ENCODE measurements at regions not wholly inside any gene's neighbourhood (a gene's known extent, or its start where the extent isn't known, plus 50 kb on each side); places are given as distances from the start of the nearest gene placed in this dataset.

GRCh38 chr5:166570865-166571264 is 1720.6 kb upstream of the WWC1 start:
- TF ChIP-seq ZBTB33 (IDR thresholded peaks at IDR 0.05) (no peak), FOXA1 (IDR thresholded peaks at IDR 0.05) (no peak), FOXA2 (IDR thresholded peaks at IDR 0.05) (no peak), REST (IDR thresholded peaks at IDR 0.05) (no peak), GABPA (IDR thresholded peaks at IDR 0.05 in 1 of 2, conservative IDR thresholded peaks at IDR 0.05 in 1 of 2) (no peak), HNF4A (conservative IDR thresholded peaks at IDR 0.05) (no peak), JUND (IDR thresholded peaks at IDR 0.05) (no peak), RAD21 (IDR thresholded peaks at IDR 0.05) (no peak), YY1 (IDR thresholded peaks at IDR 0.05) (no peak), CTCF (IDR thresholded peaks at IDR 0.05; ENCODE audit: low read depth, low read length, missing input control) (no peak), ATF3 (IDR thresholded peaks at IDR 0.05) (no peak), EGR1 (IDR thresholded peaks at IDR 0.05; ENCODE audit: low read depth in 2 of 2) (no peak), MAX (IDR thresholded peaks at IDR 0.05) (no peak), HNF4G (IDR thresholded peaks at IDR 0.05) (no peak), RXRA (IDR thresholded peaks at IDR 0.05) (no peak), SP1 (IDR thresholded peaks at IDR 0.05) (no peak), NR2F2 (IDR thresholded peaks at IDR 0.05) (no peak), TAF1 (conservative IDR thresholded peaks at IDR 0.05) (no peak)
- H3K4me3 ChIP-seq (ENCODE audit: low read depth in 1 of 3, low read length in 3 of 3) = no peak overlapping the region
- no peaks in the 10 kb centered on the region for H3K36me3 ChIP-seq (ENCODE audit: control insufficient read depth in 4 of 4, insufficient read depth in 3 of 4, low read depth in 1 of 4, low read length in 3 of 4)
- no peak for DNase-seq (ENCODE audit: low spot score)
- H3K9ac ChIP-seq (ENCODE audit: low read depth in 1 of 2, low read length in 2 of 2) = no peak overlapping the region
- H3K4me1 ChIP-seq (ENCODE audit: control insufficient read depth in 4 of 4, insufficient read depth in 4 of 4, low read length in 3 of 4) = no peaks in the 10 kb centered on the region
- 77% methylated on average over 6 of the region's 6 CpGs for WGBS
- H3K27ac ChIP-seq (ENCODE audit: low read depth in 1 of 2, low read length in 2 of 2) = no peak overlapping the region
- no peaks in the 10 kb centered on the region for H3K9me3 ChIP-seq (ENCODE audit: control insufficient read depth in 4 of 4, low read length in 3 of 4)
- no peaks in the 10 kb centered on the region for H3K27me3 ChIP-seq (ENCODE audit: control insufficient read depth in 4 of 4, insufficient read depth in 4 of 4, low read length in 3 of 4)

- no peaks in the 10 kb centered on the region for H3K4me1 ChIP-seq (ENCODE audit: control insufficient read depth in 4 of 4, insufficient read depth in 4 of 4, low read length in 3 of 4)
- DNase-seq (ENCODE audit: low spot score) = no peak
- TF ChIP-seq YY1 (IDR thresholded peaks at IDR 0.05) (no peak), FOXA1 (IDR thresholded peaks at IDR 0.05) (no peak), CTCF (IDR thresholded peaks at IDR 0.05; ENCODE audit: low read depth, low read length, missing input control) (no peak), RXRA (IDR thresholded peaks at IDR 0.05) (no peak), RAD21 (IDR thresholded peaks at IDR 0.05) (no peak), SP1 (IDR thresholded peaks at IDR 0.05) (no peak), GABPA (IDR thresholded peaks at IDR 0.05 in 1 of 2, conservative IDR thresholded peaks at IDR 0.05 in 1 of 2) (no peak), EGR1 (IDR thresholded peaks at IDR 0.05; ENCODE audit: low read depth in 2 of 2) (no peak), MAX (IDR thresholded peaks at IDR 0.05) (no peak), HNF4A (conservative IDR thresholded peaks at IDR 0.05) (no peak), ZBTB33 (IDR thresholded peaks at IDR 0.05) (no peak), NR2F2 (IDR thresholded peaks at IDR 0.05) (no peak), TAF1 (conservative IDR thresholded peaks at IDR 0.05) (no peak), FOXA2 (IDR thresholded peaks at IDR 0.05) (no peak)
These were observed 1719.8 kb upstream of the WWC1 start for GRCh38 chr5:166571668-166572067.

More at GRCh38 chr5:166571668-166572067, 1719.8 kb upstream of the WWC1 start:
- H3K9ac ChIP-seq (ENCODE audit: low read depth in 1 of 2, low read length in 2 of 2) = no peak overlapping the region
- no peaks in the 10 kb centered on the region for H3K36me3 ChIP-seq (ENCODE audit: control insufficient read depth in 4 of 4, insufficient read depth in 3 of 4, low read depth in 1 of 4, low read length in 3 of 4)
- no peaks in the 10 kb centered on the region for H3K9me3 ChIP-seq (ENCODE audit: control insufficient read depth in 4 of 4, low read length in 3 of 4)
- H3K4me3 ChIP-seq (ENCODE audit: low read depth in 1 of 3, low read length in 3 of 3) = no peak overlapping the region
- no peaks in the 10 kb centered on the region for H3K27me3 ChIP-seq (ENCODE audit: control insufficient read depth in 4 of 4, insufficient read depth in 4 of 4, low read length in 3 of 4)
- H3K27ac ChIP-seq (ENCODE audit: low read depth in 1 of 2, low read length in 2 of 2) = no peak overlapping the region

Measured in liver (tissue), 8 donors.